Chondrocyte (in vitro differentiated cells): ENCODE measurements at regions not wholly inside any gene's neighbourhood (a gene's known extent, or its start where the extent isn't known, plus 50 kb on each side); places are given as distances from the start of the nearest gene placed in this dataset.

Source experiments
- DNase-seq: peaks from one replicate; pipeline ENCODE4 v3.0.0; 2021; ENCODE audit warnings: mixed read lengths, low spot score
- H3K27ac Mint-ChIP-seq: one replicate; pipeline ENCODE4 v1.8.0; 2021; ENCODE audit warnings: mild to moderate bottlenecking, moderate library complexity, mixed read lengths; ENCODE audit not compliant: unreplicated experiment
- H3K27me3 Mint-ChIP-seq: 2 replicates; pipeline ENCODE4 v1.8.0; 2021; ENCODE audit warnings: low read depth, mixed read lengths
- H3K36me3 Mint-ChIP-seq: 2 replicates; pipeline ENCODE4 v1.8.0; 2021; ENCODE audit warnings: low read depth, mixed read lengths
- H3K4me1 Mint-ChIP-seq: 2 replicates; pipeline ENCODE4 v1.8.0; 2021; ENCODE audit warnings: low read depth, mild to moderate bottlenecking, mixed read lengths
- H3K4me3 Mint-ChIP-seq: one replicate; pipeline ENCODE4 v1.8.0; 2021; ENCODE audit warnings: mild to moderate bottlenecking, moderate library complexity, mixed read lengths; ENCODE audit not compliant: unreplicated experiment
- H3K9me3 Mint-ChIP-seq: 2 replicates; pipeline ENCODE4 v1.8.0; 2021; ENCODE audit warnings: low read depth, mixed read lengths
- CTCF ChIP-seq: fragments of 200-600 bp; sonication (generic); IDR thresholded peaks from 2 replicates; pipeline ENCODE4 v1.5.0; 2021; ENCODE audit warnings: antibody characterized with exemption, mild to moderate bottlenecking, moderate library complexity

GRCh38 chr20:47936612-47937011, 151.3 kb upstream of the SULF2 start:
- Mint-ChIP-seq H3K4me1 (no peaks in the 10 kb centered on the region), H3K27me3 (peaks cover 30% of the 10 kb centered on the region), H3K36me3 (no peaks in the 10 kb centered on the region), H3K9me3 (no peaks in the 10 kb centered on the region), H3K4me3 (no peak overlapping the region), H3K27ac (no peak overlapping the region)
- no peak for TF ChIP-seq CTCF
- DNase-seq = no peak

DNA sequence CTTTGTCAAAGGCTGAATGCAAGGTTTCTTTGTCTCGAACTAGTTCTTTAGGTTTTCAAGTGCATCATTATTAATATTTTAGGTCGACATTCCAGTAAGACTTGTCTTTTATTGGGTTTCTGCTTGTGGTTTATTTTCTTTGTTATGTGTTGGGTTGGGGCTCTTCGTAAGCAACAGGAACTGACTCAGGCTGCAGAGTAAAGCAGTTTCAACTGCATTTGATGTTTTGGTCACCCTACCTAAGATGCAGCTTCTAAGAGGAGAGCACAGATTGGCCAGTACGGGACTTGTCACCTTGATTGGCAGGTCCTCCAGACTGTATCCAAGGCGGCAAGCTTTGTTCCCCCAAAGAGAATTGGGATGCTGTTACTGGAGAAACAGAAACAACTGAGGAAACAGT, 149.5 kb upstream of the SULF2 start:
- no peak for DNase-seq
- no peak overlapping the region for H3K4me3 Mint-ChIP-seq

GRCh38 chr20:47931443-47931842, 146.2 kb upstream of the SULF2 start:
- H3K4me3 Mint-ChIP-seq = no peak overlapping the region
- H3K36me3 Mint-ChIP-seq = no peaks in the 10 kb centered on the region
- no peak for TF ChIP-seq CTCF
- H3K4me1 Mint-ChIP-seq = peaks cover 26% of the 10 kb centered on the region
- no peaks in the 10 kb centered on the region for H3K9me3 Mint-ChIP-seq
- peaks cover 13% of the 10 kb centered on the region for H3K27me3 Mint-ChIP-seq
- DNase-seq = no peak
- H3K27ac Mint-ChIP-seq = no peak overlapping the region

More for the DNA sequence above, 149.5 kb upstream of the SULF2 start:
- Mint-ChIP-seq H3K9me3 (no peaks in the 10 kb centered on the region), H3K27ac (no peak overlapping the region), H3K4me1 (peaks cover 2% of the 10 kb centered on the region), H3K27me3 (peaks cover 30% of the 10 kb centered on the region), H3K36me3 (no peaks in the 10 kb centered on the region)
- TF ChIP-seq CTCF = no peak

GRCh38 chr20:47931002-47931401, 145.7 kb upstream of the SULF2 start:
- no peak for TF ChIP-seq CTCF
- Mint-ChIP-seq H3K36me3 (no peaks in the 10 kb centered on the region), H3K27ac (no peak overlapping the region), H3K9me3 (no peaks in the 10 kb centered on the region), H3K4me1 (peaks cover 26% of the 10 kb centered on the region), H3K27me3 (peaks cover 9% of the 10 kb centered on the region), H3K4me3 (no peak overlapping the region)
- DNase-seq = no peak

- no peak for DNase-seq
- TF ChIP-seq CTCF = no peak
- Mint-ChIP-seq H3K27me3 (peaks cover 6% of the 10 kb centered on the region), H3K27ac (peak overlapping the region; percentile 67), H3K4me3 (no peak overlapping the region), H3K36me3 (no peaks in the 10 kb centered on the region), H3K4me1 (peaks cover 26% of the 10 kb centered on the region), H3K9me3 (no peaks in the 10 kb centered on the region)
Observed at GRCh38 chr20:47929368-47930115, 144.3 kb upstream of the SULF2 start.
